GM19372 (cell line): ENCODE measurements at regions not wholly inside any gene's neighbourhood (a gene's known extent, or its start where the extent isn't known, plus 50 kb on each side); places are given as distances from the start of the nearest gene placed in this dataset.

Experiments
- ATAC-seq: cut with Tn5 transposase; IDR thresholded peaks from one replicate; pipeline ENCODE4 v1.9.1; 2021; ENCODE audit warnings: mild to moderate bottlenecking, low read depth, moderate library complexity; ENCODE audit not compliant: unreplicated experiment

DNA sequence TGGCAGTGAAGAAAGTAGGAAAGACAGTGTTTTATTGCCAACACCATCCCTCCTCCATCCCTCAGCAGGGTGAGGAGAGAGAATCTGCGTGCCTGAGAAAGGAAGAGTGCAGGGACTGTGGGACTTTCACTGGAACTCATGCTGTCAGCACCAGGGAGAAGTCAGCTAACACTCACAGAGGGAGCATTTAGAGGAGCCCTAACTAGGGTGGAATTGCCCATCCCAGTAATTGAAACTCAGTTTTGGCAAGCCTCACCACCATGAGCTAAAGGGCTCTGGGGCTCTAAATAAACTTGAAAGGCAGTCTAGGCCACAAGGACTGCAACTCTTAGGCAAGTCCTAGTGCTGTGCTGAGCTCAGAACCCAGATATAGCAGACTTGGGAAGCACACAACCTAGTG lies 622.3 kb downstream of the SEMA5A start:
- ATAC-seq, result no peak

DNA sequence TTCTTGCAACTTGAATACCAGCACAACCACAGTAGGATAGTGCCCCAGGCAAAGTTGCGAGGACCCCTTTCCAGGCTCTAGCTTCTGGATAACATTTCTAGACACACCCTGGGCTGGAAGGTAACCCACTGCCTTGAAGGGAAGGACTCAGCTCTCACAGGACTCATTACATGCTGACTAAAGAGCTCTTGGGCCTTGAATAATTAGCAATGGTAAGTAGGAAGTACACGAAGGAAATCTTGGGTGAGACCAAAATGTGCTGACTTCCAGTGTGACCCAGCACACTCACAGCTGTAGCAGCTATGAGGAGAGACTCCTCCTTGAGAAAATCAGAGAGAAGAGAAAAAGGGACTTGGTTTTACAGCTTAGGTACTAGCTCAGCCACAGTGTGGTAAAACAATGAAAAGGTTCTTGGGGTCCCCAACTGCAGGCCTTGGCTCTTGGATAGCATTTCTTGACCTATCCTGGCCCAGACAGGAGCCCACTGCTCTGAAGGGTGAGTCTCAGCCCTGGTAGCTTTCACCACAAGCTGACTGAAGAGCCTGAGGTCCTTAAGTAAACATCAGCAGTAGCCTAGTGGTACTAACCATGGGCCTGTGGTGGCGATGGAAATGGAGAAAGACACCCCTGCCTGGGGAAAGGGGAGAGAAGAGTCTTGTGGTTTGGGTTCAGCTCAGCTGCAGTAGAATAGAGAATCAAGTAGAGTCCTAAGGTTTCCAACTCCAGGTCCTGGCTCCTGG lies 621.7 kb downstream of the SEMA5A start:
- no peak for ATAC-seq

DNA sequence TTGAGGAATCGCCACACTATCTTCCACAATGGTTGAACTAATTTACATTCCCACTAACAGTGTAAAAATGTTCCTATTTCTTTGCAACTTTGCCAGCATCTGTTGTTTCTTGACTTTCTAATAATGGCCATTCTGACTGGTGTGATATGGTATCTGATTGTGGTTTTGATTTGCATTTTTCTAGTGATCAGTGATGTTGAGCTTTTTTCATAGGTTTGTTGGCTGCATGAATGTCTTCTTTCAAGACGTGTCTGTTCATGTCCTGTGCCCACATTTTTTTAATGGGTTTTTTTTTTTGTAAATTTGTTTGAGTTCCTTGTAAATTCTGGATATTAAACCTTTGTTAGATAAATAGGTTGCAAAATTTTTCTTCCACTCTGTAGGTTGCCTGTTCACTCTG lies 615.9 kb downstream of the SEMA5A start:
- ATAC-seq, result no peak

DNA sequence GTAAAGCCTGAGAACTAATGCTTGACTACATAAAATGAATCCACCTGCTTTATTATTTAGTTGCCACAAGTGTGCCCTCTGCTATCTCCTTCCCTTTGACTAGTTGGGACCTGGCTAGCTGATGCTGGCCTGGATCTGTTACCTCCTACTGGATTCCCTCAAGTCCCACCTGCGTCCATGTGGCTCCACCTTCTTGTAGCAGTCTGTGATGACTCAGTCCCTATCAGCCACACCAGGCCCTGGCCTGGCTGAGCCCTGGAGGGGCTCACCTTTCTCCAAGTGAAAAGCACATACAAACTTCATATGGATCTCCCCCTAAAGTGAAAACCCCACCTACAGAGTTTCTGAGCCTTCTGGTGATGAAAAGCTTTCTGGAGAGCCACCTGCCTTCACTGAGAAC lies 611.4 kb downstream of the SEMA5A start:
- ATAC-seq, result no peak

DNA sequence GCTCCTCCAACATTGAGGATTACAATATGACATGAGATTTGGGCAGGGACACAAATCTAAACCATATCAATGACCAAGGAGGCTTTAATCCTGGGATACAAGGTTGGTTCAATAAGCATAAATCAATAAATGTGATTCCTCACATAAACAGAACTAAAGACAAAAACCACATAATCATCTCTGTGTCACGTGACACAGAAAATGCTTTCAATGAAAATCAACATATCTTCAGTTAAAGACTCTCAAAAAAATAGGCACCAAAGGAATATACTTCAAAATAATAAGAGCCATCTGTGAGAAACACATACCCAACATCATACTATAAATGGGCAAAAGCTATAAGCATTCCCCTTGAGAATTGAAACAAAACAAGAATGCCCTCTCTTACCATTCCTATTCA lies 604.9 kb downstream of the SEMA5A start:
- ATAC-seq, result no peak

DNA sequence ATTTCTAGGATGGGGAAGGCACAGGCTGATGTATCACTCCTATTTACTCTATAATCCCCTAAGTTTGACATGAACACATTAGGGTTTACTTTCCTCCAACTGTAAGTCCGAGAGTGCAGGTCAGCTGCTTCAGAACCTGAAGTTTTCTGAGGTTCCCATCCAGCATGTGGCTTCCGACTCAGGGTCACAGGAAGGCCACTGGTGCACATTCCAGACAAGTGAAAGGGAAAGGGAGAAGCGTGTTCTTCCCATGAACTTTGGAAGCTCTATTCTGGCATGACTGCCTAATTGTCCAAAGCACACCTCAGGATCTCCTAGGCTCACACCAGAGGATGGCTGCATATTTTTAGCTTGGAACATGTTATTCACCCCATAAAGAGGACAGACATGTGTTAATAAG lies 602.6 kb downstream of the SEMA5A start:
- no peak for ATAC-seq

DNA sequence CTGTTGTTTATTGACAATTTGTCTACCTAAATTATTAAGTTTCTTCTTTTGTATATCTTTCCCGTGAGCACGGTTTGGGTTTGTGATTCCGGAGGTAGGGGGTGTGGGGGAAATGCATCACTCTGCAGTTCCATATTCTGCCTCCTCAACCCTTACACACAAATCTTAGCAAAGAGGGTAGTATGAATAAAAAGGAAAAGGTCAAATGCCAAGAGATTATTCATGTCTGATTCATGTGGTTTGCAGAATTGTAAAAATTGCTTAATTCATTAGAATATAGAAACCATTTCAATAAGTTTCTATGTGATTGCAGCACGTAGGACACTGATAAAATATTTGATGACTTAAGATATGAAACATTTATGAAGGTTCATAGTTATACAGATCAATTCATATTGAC lies 601.9 kb downstream of the SEMA5A start:
- ATAC-seq, result no peak

DNA sequence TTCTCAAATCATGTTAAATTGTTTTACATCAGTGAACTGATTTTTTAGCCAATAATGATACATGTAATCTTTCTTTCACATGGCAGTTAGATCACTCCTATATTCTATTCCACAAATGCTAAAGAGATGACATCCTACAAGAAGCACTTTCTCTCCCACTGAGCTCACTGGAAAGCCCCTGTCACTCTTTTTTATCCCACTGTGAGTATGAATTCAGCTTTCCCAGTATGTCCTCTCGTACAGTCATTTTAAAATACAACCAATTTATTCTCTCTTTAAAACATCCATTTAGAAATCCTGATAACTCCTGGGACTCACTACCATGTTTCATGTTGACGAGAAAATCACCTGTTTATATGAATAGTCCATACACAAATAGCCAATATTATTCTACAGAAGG lies 599.9 kb downstream of the SEMA5A start:
- ATAC-seq, result no peak

DNA sequence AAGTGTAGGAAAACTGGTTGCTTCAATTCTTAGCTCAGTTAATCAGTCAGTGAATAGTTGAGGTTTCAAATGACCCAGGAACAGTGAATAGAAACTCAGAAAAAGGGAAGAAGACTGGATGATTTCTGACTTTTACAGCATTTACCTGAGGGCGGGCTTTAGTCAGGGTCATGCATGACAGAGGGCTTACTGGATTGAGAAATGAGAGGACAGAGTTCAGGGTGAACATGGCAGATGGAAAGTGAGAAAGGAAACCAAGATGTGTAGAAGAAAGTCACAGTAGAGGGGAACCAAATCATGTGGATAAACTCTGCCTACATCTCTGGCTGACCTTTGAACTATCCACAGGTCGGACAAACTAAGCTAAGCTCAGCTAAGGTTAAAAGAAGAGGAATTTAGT lies 596.0 kb downstream of the SEMA5A start:
- peak; percentile 92 for ATAC-seq

DNA sequence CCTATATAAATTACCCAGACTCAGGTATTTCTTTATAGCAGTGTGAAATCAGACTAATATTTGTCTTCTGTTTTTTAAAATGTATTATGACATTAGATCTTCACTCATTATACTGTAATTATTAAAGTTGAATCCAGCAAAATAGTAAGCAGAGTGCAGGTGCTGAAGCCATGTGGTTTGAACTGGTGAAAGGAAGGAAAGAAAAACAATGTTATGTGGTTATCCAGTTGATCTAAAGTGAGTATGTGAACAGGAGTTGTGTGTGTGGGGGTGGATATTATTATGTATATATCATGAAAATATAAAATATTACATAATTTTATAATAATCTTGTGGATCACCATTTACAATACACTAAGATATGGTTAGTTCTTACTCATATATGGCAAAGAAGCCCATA lies 593.7 kb downstream of the SEMA5A start:
- no peak for ATAC-seq

DNA sequence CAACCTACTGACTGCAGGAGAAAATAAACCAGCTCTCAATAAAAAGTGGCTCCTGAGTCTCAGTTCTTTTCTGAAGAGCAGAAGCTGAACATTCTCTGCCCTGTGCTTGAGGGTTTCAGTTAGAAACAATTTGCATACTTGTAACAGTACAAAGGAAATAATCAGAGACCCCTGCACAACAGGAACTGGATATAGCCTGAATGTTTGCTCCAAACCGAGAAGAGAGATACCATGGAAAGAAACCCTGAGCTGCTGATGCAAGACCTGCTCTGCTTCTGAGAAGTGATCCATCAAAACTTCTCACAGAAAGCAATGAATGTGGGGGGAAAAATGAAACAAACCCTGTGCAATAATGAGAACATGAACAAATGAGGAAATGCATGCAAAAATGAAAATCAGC lies 592.9 kb downstream of the SEMA5A start:
- no peak for ATAC-seq

DNA sequence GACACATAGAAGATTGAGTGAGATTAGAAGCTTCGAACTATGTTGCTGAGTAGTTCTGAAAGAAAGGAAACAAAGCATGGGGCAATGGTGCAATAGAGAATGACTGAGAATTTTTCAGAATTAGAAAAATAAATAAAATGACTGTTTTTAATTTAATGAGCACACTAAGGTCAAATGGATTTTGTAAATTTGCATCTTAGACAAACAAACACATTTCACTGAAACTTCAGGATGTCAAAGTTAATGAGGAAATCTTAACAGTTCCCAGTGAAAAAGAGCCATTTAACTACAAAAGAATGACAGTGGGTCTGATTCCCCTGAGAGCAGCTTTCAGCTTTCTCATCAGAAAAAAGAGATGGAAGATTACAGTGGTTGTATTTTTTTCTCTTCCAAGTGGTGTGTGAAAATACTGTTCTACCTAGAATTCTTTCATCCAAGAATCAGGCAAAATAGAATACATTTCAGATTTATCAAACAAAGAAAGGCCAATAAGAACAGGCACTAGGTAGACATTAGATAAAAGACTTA lies 591.9 kb downstream of the SEMA5A start:
- ATAC-seq, result no peak

DNA sequence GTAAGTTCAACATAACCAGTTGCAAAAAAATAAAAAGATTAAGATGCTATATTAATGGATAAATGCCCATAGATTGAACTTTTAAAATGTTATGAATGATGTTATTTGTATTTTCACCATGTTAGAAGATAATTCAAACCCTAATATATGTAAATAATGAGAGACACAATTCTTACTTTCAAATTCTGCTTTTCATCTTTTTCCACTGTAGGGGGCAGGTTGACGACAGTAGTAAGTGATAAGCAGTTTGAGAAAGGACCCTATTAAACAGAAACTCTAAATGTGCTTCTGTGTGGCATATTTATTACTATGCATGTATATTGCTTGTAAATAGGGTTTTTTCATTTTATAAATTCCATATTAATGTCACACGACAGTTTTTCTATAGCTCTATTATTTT lies 591.1 kb downstream of the SEMA5A start:
- ATAC-seq, result no peak

DNA sequence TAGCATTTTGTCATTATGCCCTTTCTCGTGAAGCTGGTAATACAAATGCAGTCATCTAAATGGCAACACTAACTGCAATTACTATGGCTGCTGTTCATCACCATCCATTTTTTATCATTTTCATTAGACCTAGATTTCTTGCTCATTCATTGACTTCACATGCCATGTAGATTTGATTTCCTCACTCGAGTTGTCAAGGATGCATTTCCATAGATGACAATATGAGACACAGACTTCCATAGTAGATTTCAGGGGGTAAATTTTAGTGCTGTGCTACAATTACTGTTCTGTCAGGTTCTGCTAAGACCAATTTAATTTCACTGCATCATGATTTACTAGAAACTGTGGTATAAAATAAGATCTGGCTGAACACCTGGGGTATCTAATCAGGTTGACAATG lies 589.2 kb downstream of the SEMA5A start:
- no peak for ATAC-seq

DNA sequence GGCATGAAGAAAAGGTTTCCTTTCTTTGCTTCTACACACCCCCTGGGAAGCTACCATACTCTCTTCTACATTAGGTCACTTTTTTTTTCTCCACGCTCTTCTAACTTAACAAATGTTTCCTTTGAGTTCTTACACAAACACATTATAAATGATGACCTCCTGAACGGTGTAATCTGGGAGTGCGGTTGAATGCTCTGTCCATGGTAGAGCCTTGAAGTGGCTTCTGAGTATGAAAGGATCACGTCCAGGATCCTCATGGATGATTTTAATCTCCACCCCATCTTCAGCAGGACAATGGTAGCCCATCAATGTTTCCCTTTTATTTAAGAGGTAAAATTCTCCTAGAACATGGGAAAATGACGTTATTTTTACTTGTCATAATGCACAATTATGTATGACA lies 587.3 kb downstream of the SEMA5A start:
- no peak for ATAC-seq

DNA sequence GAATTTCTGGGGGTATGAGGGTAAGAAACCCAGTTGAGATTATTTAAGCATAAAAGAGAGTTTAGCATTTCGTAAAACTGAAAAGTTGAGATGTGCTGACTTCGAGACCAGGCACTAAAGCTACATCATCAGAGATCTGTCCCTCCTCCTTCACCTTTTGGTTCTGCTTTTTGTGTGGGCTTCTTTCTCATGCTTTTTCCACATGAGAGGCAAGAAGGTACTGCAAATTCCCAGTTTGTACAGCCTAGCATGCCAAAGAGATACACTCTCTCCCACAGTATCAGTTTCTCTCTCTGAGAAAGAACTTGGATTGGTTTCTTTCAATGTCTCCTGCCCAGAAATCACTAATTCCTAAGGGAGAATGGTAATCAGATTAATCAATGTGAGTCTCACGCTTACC lies 584.7 kb downstream of the SEMA5A start:
- ATAC-seq, result no peak

DNA sequence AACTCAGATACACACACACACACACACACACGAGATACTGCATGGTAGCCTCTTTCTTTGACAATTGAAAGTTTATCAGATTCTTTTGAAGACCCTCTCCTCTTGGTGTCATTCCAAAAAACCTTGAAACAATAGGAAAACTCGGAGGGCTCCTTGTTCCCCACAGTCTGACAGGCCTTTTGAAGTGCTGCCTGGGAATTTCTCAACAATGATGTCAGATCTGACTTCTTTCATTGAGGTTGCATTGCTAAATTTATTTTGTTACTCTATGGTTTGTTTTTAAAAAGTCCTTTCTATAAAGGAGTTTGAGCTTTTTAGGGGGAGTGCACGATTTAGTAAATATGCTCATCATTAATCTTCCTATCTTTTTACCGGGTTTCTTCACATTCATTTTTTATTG lies 583.9 kb downstream of the SEMA5A start:
- no peak for ATAC-seq

DNA sequence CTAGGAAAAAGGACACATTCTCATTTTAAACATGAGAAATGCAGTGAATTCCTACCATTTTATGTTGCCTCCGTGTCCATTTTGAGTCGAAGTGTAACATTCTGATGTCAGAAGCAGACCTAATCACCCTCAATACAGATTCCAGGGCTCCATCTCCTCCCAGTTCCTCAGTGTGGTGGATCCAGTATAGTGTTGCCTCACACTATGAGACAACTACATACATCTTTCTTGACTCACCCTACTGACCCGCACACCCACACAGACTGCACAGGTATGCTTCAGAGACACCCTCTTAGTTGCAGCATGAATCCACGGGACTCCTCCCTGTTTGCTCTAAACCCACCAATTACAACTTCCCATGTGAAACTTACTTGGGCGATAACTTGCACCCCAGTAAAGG lies 564.9 kb downstream of the SEMA5A start:
- ATAC-seq, result no peak

DNA sequence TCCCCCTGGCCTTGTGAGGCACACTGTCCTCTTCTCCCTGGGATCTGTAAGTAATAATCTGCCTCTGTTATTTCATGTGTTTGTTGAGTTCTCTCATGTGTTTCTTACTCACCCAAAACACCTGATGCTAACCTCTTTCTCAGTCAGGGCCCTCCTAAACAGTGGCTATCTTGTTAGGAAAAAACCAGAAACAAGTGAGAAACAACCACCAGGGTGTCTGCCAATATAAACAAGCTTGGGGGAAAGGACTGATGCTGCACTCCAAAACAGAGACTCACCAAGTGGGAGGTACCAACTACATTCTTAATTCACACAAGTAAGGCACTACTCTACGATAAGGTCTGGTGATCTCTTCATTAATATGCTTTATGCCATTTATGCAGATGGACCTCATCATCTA lies 564.4 kb downstream of the SEMA5A start:
- no peak for ATAC-seq

DNA sequence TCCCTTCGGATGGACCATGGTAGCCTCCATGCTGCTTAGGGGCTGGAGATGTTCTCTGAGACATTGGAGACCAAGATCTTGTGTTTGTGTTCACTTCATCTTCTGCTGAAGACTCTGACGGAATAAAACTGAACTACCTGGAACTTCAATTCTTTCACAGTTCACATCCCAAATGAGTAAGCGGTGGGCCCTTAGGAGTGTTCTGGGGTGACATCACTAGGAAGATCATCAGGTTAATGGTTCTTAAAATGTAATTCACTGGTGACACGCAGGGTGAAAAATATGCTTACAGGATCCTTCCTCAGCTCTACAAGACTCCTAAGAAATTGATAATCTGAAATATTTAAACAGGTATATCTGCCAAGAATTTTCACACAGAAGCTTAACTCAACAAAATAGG lies 561.5 kb downstream of the SEMA5A start:
- no peak for ATAC-seq
